ENCODE measurements at regions not wholly inside any gene's neighbourhood (a gene's known extent, or its start where the extent isn't known, plus 50 kb on each side); places are given as distances from the start of the nearest gene placed in this dataset.

GRCh38 chr6:26246553-26246952 lies 118.4 kb upstream of the BTN3A2 start:
- TF ChIP-seq CTCF (IDR thresholded peaks at IDR 0.05; ENCODE audit: low read depth, low read length) (no peak), MYC (IDR thresholded peaks at IDR 0.05; ENCODE audit: low read depth, low read length) (no peak), POLR2A (IDR thresholded peaks at IDR 0.05; ENCODE audit: extremely low read depth, insufficient read length) (no peak), MAX (IDR thresholded peaks at IDR 0.05; ENCODE audit: low read depth, low read length) (no peak)
